NB4 (cell line): ENCODE measurements at regions not wholly inside any gene's neighbourhood (a gene's known extent, or its start where the extent isn't known, plus 50 kb on each side); places are given as distances from the start of the nearest gene placed in this dataset.

Experiments used
- CTCF ChIP-seq: IDR thresholded peaks from one replicate; pipeline ENCODE4 v1.5.1; 2012; ENCODE audit warnings: low read depth, low read length
- MYC ChIP-seq: IDR thresholded peaks from 2 replicates; pipeline ENCODE4 v1.6.1; 2011; ENCODE audit warnings: low read depth, low read length
- POLR2A ChIP-seq: IDR thresholded peaks from 2 replicates; pipeline ENCODE4 v1.6.1; 2011; ENCODE audit warnings: mild to moderate bottlenecking; ENCODE audit not compliant: insufficient read length; ENCODE audit errors: extremely low read depth

- TF ChIP-seq CTCF (no peak), POLR2A (no peak), MYC (no peak)
Observed at GRCh38 chr7:25754751-25755150, 397.2 kb upstream of the NFE2L3 start.
